Prostate gland (tissue), 2 donors: ENCODE measurements at regions not wholly inside any gene's neighbourhood (a gene's known extent, or its start where the extent isn't known, plus 50 kb on each side); places are given as distances from the start of the nearest gene placed in this dataset.

Experiments used
- DNase-seq: peaks from one replicate; pipeline ENCODE4 v3.0.0-alpha.2; 2019; ENCODE audit warnings: low spot score
- H3K27ac ChIP-seq, 2 donors: fragments of 200-600 bp; sonication (generic); 2 replicates each; pipeline ENCODE4 v1.5.1; 2017 to 2019
- H3K27me3 ChIP-seq: fragments of 200-600 bp; sonication (generic); replicated peaks from 2 replicates; pipeline ENCODE4 v1.5.1; 2019; ENCODE audit not compliant: insufficient read depth
- H3K36me3 ChIP-seq, 2 donors: fragments of 200-600 bp; sonication (generic); 1 replicate in 1 of 2; 2 replicates in 1 of 2; pipeline versions ENCODE4 v1.5.1 to v1.8.1; 2017 to 2019
- H3K4me1 ChIP-seq: fragments of 200-600 bp; sonication (generic); replicated peaks from 2 replicates; pipeline ENCODE4 v1.5.1; 2019
- H3K4me3 ChIP-seq, 2 donors: fragments of 200-600 bp; sonication (generic); 2 replicates each; pipeline ENCODE4 v1.5.1; 2017 to 2019
- H3K9me3 ChIP-seq: fragments of 200-600 bp; sonication (generic); 2 replicates; pipeline ENCODE4 v1.5.1; 2017
- CTCF ChIP-seq, 4 experiments: fragments of 200-600 bp in 2 of 4; fragments of 450-650 bp in 2 of 4; sonication (generic) in 2 of 4; IDR thresholded peaks; 1 replicate in 3 of 4; 2 replicates in 1 of 4; pipeline ENCODE4 v1.5.1; 2016 to 2019; ENCODE audit warnings: antibody characterized with exemption in 4 of 4, mild to moderate bottlenecking in 2 of 4, moderate library complexity in 2 of 4
- POLR2A ChIP-seq: fragments of 450-650 bp; IDR thresholded peaks from one replicate; pipeline ENCODE4 v1.6.1; 2016; ENCODE audit warnings: antibody characterized with exemption, mild to moderate bottlenecking
- POLR2AphosphoS5 ChIP-seq: sonication (generic); formaldehyde crosslinking; IDR thresholded peaks from one replicate; pipeline ENCODE4 v1.6.1; 2017; ENCODE audit warnings: antibody characterized with exemption
- WGBS: methylation state at CpG from one replicate; pipeline ENCODE4 v1.1.5; 2018; 5-methylcytosine and 5-hydroxymethylcytosine counted together
- intact Hi-C: fragments of 100-400 bp; cut with DNase I; formaldehyde crosslinking; loops from one replicate; pipeline ENCODE4 v1.14.2; 2022

- H3K27ac ChIP-seq: no peak overlapping the region
- no peaks in the 10 kb centered on the region for H3K4me1 ChIP-seq
- intact Hi-C loops: no loop called here
- H3K4me3 ChIP-seq: no peak overlapping the region
- H3K36me3 ChIP-seq: no peaks in the 10 kb centered on the region
- WGBS: 82% methylated on average over 7 of the region's 7 CpGs
- TF ChIP-seq POLR2AphosphoS5 (no peak), CTCF (IDR thresholded peaks at IDR 0.05) (no peak), POLR2A (no peak)
- no peak for DNase-seq
- H3K9me3 ChIP-seq: no peaks in the 10 kb centered on the region
- no peaks in the 10 kb centered on the region for H3K27me3 ChIP-seq
Observed at GRCh38 chr10:36092116-36092515, 450.0 kb upstream of the FZD8 start.

GRCh38 chr10:36091007-36091406 is 448.9 kb upstream of the FZD8 start:
- H3K9me3 ChIP-seq: no peaks in the 10 kb centered on the region
- WGBS: 85% methylated on average over 3 of the region's 3 CpGs

GRCh38 chr10:36089790-36090440 is 447.8 kb upstream of the FZD8 start:
- Histone ChIP-seq H3K36me3 (no peaks in the 10 kb centered on the region), H3K27ac (no peak overlapping the region), H3K9me3 (no peaks in the 10 kb centered on the region), H3K4me1 (no peaks in the 10 kb centered on the region), H3K4me3 (no peak overlapping the region), H3K27me3 (no peaks in the 10 kb centered on the region)
- no peak for TF ChIP-seq CTCF (IDR thresholded peaks at IDR 0.05)
- TF ChIP-seq POLR2AphosphoS5: no peak
- no peak for TF ChIP-seq POLR2A
- intact Hi-C loops: no loop called here
- no peak for DNase-seq
- 80% methylated on average over 2 of the region's 2 CpGs for WGBS

More at GRCh38 chr10:36091007-36091406, 448.9 kb upstream of the FZD8 start:
- H3K36me3 ChIP-seq: no peaks in the 10 kb centered on the region
- no peaks in the 10 kb centered on the region for H3K4me1 ChIP-seq
- no peaks in the 10 kb centered on the region for H3K27me3 ChIP-seq
- TF ChIP-seq CTCF (IDR thresholded peaks at IDR 0.05) (no peak), POLR2AphosphoS5 (no peak), POLR2A (no peak)
- H3K27ac ChIP-seq: no peak overlapping the region
- DNase-seq: no peak
- intact Hi-C loops: no loop called here
- H3K4me3 ChIP-seq: no peak overlapping the region

GRCh38 chr10:36087006-36088005 is 445.2 kb upstream of the FZD8 start:
- H3K27ac ChIP-seq: no peak overlapping the region
- no peak overlapping the region for H3K4me3 ChIP-seq
- TF ChIP-seq CTCF (IDR thresholded peaks at IDR 0.05) (no peak), POLR2AphosphoS5 (no peak), POLR2A (no peak)
- no peaks in the 10 kb centered on the region for H3K4me1 ChIP-seq
- no peaks in the 10 kb centered on the region for H3K9me3 ChIP-seq
- 85% methylated on average over 10 of the region's 10 CpGs for WGBS
- H3K36me3 ChIP-seq: no peaks in the 10 kb centered on the region
- no peak for DNase-seq
- intact Hi-C loops: no loop called here
- no peaks in the 10 kb centered on the region for H3K27me3 ChIP-seq
